CD4-positive, alpha-beta memory T cell (primary cell): ENCODE measurements at regions not wholly inside any gene's neighbourhood (a gene's known extent, or its start where the extent isn't known, plus 50 kb on each side); places are given as distances from the start of the nearest gene placed in this dataset.

Source experiments
- CTCF ChIA-PET: fragments of 350-600 bp; sonication (Branson Sonifier 250); formaldehyde crosslinking; loops from one replicate; lab custom pipeline; 2021; ENCODE audit warnings: inconsistent platforms; ENCODE audit not compliant: partially characterized antibody; lab: Charles Lee
- POLR2A ChIA-PET: fragments of 350-600 bp; sonication (Branson Sonifier 250); formaldehyde crosslinking; loops from one replicate; lab custom pipeline; 2021; ENCODE audit not compliant: partially characterized antibody; lab: Charles Lee
- DNase-seq, 5 donors: peaks; one replicate each; pipeline versions ENCODE4 v3.0.0 to v3.0.0-alpha.2; 2020 to 2022; ENCODE audit warnings: mixed read lengths in 1 of 5
- H3K27ac ChIP-seq: one replicate; pipeline ENCODE4 v1.7.0; 2013; ENCODE audit warnings: low read depth, low read length
- H3K27me3 ChIP-seq: 2 replicates; pipeline ENCODE4 v1.7.0; 2013; ENCODE audit warnings: mild to moderate bottlenecking, low read length, moderate library complexity; ENCODE audit not compliant: insufficient read depth
- H3K36me3 ChIP-seq: 2 replicates; pipeline ENCODE4 v1.7.0; 2013; ENCODE audit warnings: mild to moderate bottlenecking, low read length, moderate library complexity; ENCODE audit not compliant: insufficient read depth
- H3K4me1 ChIP-seq: 2 replicates; pipeline ENCODE4 v1.7.0; 2013; ENCODE audit warnings: mild to moderate bottlenecking, low read length, moderate library complexity; ENCODE audit not compliant: insufficient read depth
- H3K4me3 ChIP-seq, 2 donors: one replicate each; pipeline ENCODE4 v1.7.0; 2013; ENCODE audit warnings: low read length in 2 of 2, mild to moderate bottlenecking in 1 of 2
- H3K9me3 ChIP-seq, 2 donors: one replicate each; pipeline ENCODE4 v1.7.0; 2013; ENCODE audit warnings: low read length in 2 of 2, control low read depth in 1 of 2; ENCODE audit not compliant: control insufficient read depth in 1 of 2
- H3K27ac Mint-ChIP-seq, 7 donors: one replicate each; pipeline ENCODE4 v1.8.0; 2020 to 2021; ENCODE audit warnings: mixed read lengths in 7 of 7, mild to moderate bottlenecking in 6 of 7, inconsistent platforms in 3 of 7, moderate library complexity in 3 of 7
- H3K27me3 Mint-ChIP-seq, 2 donors: one replicate each; pipeline ENCODE4 v1.8.0; 2020 to 2021; ENCODE audit warnings: mixed read lengths in 2 of 2
- H3K36me3 Mint-ChIP-seq, 2 donors: one replicate each; pipeline ENCODE4 v1.8.0; 2020 to 2021; ENCODE audit warnings: mixed read lengths in 2 of 2, inconsistent platforms in 1 of 2, mild to moderate bottlenecking in 1 of 2
- H3K4me1 Mint-ChIP-seq, 4 donors: one replicate each; pipeline ENCODE4 v1.8.0; 2020 to 2021; ENCODE audit warnings: mixed read lengths in 4 of 4, mild to moderate bottlenecking in 1 of 4
- H3K4me3 Mint-ChIP-seq, 8 donors: one replicate each; pipeline ENCODE4 v1.8.0; 2020 to 2021; ENCODE audit warnings: mixed read lengths in 8 of 8, mild to moderate bottlenecking in 7 of 8, moderate library complexity in 6 of 8, inconsistent platforms in 3 of 8
- H3K9me3 Mint-ChIP-seq, 8 donors: one replicate each; pipeline ENCODE4 v1.8.0; 2020 to 2021; ENCODE audit warnings: mixed read lengths in 8 of 8, mild to moderate bottlenecking in 5 of 8, inconsistent platforms in 3 of 8, moderate library complexity in 1 of 8
- intact Hi-C: fragments of 100-400 bp; cut with micrococcal nuclease; formaldehyde crosslinking; loops from one replicate; pipeline ENCODE4 v1.15.1; 2023

DNA sequence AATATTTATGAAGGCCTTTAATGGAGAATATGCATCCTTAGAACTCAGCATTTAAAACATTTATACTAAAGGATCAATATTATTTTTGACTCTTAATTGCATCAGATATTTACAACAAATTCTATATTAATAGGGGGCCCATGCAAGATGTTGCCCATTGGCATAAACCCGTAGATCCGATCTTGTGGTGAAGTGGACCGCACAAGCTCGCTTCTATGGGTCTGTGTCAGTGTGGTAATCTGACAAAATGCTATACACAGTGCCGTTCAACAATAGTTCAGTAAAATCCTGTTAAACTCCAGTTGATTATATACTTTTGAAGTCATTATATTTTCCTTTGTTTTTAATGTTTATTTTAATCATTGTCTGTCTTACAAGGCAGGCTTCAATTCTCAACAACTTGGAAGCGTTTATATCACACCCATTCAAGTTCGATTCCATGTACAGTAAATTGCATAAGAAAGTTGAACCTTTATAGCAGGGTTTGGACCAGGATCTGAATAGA lies 809.2 kb downstream of the USP25 start:
- Histone ChIP-seq H3K9me3 (no peaks in the 10 kb centered on the region), H3K4me1 (no peaks in the 10 kb centered on the region), H3K36me3 (no peaks in the 10 kb centered on the region), H3K27ac (no peak overlapping the region), H3K4me3 (no peak overlapping the region), H3K27me3 (no peaks in the 10 kb centered on the region)
- Mint-ChIP-seq H3K4me1 (no peaks in the 10 kb centered on the region), H3K4me3 (no peak overlapping the region), H3K27ac (no peak overlapping the region), H3K9me3 (peaks cover 0 to 6% (median 3%) of the 10 kb centered on the region in 8 donors), H3K36me3 (no peaks in the 10 kb centered on the region), H3K27me3 (no peaks in the 10 kb centered on the region)
- DNase-seq, result no peak
- ChIA-PET CTCF (no interaction called here), POLR2A (no interaction called here)
- intact Hi-C loops, result no loop called here

DNA sequence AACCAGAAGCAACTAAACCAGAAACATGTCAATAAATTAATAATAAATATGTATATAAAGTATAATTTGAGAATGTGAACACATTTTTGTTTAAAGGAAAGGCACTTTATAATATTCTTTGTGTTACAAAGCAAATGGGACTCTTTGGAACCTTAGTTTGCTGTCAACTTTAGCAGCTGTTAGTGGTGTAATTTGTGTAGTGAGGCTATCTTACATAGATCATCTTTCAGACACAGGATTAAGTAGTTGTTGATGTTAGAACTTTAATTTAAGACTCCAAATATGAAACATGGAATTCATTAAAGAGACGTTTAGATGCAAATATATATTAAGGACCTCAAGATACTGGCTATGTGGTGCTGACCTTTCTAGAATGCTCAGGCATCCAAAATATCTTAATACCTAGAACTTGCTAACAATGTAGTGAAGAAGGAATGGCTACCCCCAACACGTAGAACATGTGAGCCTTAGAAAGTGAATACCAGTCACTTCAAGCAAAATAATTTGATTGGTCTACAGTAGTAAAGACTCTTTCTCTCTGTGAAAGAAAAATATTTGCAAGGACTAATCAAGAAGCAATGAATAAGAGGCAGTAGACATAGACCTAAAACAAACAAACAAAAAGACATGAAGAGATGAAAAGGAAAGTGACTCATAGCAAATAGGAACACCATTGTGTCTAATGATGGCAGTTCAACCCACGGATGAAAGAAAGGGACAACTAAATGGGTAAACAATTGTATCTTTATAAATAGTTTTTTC lies 811.4 kb downstream of the USP25 start:
- intact Hi-C loops, result no loop called here
- Histone ChIP-seq H3K36me3 (no peaks in the 10 kb centered on the region), H3K4me1 (no peaks in the 10 kb centered on the region), H3K4me3 (no peak overlapping the region), H3K9me3 (no peaks in the 10 kb centered on the region), H3K27ac (no peak overlapping the region), H3K27me3 (no peaks in the 10 kb centered on the region)
- Mint-ChIP-seq H3K4me1 (no peaks in the 10 kb centered on the region), H3K4me3 (no peak overlapping the region), H3K27ac (no peak overlapping the region), H3K36me3 (no peaks in the 10 kb centered on the region), H3K9me3 (peaks cover 0 to 6% (median 2%) of the 10 kb centered on the region in 8 donors), H3K27me3 (no peaks in the 10 kb centered on the region)
- POLR2A ChIA-PET, result no interaction called here
- DNase-seq, result no peak
- CTCF ChIA-PET, result no interaction called here

DNA sequence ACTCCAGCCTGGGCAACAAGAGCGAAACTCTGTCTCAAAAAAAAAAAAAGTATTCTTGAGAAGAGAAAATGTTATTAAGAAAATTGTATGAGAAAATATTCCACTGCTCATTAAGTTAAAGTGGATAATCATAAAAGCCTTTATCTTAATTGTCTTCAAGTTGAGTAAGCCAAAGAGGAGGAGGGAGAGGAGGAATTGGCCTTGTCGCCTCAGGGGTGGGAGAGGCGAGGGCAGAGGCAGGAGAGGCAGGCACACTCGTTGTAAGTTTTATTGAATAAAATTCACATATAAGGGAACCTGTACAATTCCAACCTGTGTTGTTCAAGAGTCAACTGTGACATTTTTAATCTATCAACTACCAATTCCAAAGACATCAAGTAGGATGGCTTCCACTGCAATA lies 820.3 kb downstream of the USP25 start:
- H3K27me3 Mint-ChIP-seq, result no peaks in the 10 kb centered on the region
- Histone ChIP-seq H3K27ac (no peak overlapping the region), H3K9me3 (no peaks in the 10 kb centered on the region), H3K27me3 (no peaks in the 10 kb centered on the region), H3K4me3 (no peak overlapping the region), H3K36me3 (no peaks in the 10 kb centered on the region), H3K4me1 (no peaks in the 10 kb centered on the region)
- no peak overlapping the region for H3K4me3 Mint-ChIP-seq
- H3K36me3 Mint-ChIP-seq, result no peaks in the 10 kb centered on the region
- no peaks in the 10 kb centered on the region for H3K4me1 Mint-ChIP-seq
- ChIA-PET CTCF (no interaction called here), POLR2A (no interaction called here)
- H3K9me3 Mint-ChIP-seq, result peaks cover 0 to 6% (median 2%) of the 10 kb centered on the region in 8 donors
- no peak overlapping the region for H3K27ac Mint-ChIP-seq
- intact Hi-C loops, result no loop called here
- DNase-seq, result no peak

DNA sequence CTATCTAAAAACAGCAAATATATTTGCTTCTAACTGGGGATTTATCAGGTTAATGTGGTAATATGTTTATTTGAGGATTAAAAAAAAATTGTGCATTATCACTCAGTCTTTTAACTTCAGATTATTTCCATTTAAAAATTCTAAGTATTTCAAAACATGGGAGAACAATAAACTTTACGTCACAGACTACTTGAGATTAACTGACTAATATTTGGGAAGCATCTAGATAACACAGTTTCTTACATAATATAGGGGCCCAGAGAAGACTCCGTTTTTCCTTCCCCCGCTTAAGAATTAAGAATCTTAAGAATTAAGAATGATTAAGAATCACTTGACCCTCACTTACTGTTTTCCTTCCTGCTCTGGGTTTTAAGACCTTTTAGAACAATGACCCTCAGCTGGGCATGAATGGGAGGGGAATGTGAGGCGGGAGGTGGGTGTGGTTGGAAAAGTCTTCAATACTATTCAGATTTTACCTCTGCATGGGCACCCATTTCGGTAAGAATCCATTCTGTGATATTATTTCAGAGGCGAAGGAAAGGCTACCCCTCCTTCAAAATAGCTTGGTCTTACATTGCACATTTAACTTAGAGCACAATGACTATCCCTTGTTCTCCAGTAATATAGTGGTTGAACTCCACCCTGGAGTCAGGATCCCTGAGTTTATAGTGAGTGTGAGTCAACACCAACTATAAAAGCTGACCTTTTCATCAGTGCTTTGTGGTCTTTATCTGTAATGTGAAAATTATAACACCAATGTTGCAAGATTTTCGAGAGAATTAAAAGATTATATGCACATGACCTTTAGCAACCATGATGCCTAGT lies 821.3 kb downstream of the USP25 start:
- H3K4me1 Mint-ChIP-seq, result no peaks in the 10 kb centered on the region
- intact Hi-C loops, result no loop called here
- Histone ChIP-seq H3K9me3 (no peaks in the 10 kb centered on the region), H3K4me3 (no peak overlapping the region), H3K4me1 (no peaks in the 10 kb centered on the region), H3K36me3 (no peaks in the 10 kb centered on the region), H3K27me3 (no peaks in the 10 kb centered on the region), H3K27ac (no peak overlapping the region)
- no peak overlapping the region for H3K27ac Mint-ChIP-seq
- DNase-seq, result no peak
- H3K9me3 Mint-ChIP-seq, result peaks cover 0 to 4% (median 2%) of the 10 kb centered on the region in 8 donors
- no peak overlapping the region for H3K4me3 Mint-ChIP-seq
- H3K27me3 Mint-ChIP-seq, result no peaks in the 10 kb centered on the region
- ChIA-PET CTCF (no interaction called here), POLR2A (no interaction called here)
- no peaks in the 10 kb centered on the region for H3K36me3 Mint-ChIP-seq

DNA sequence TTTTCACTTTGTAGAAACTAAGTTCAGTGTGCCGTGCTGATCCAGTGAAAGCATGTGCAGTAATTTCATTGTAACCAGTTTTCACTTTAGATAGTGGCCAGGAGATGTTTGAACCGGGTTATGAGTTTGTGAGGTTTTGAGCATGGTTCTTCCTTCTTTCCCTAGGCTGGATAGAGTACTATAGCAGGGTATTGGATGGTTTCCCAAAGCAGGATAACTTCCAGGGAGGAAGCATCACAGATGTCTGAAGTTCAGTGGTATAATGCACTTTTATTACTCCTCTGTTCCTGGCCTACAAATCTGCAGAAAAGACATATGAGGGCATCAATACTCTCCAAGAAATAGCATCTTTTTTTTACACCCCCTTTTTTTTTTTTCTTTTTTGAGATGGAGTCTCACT lies 823.1 kb downstream of the USP25 start:
- no peaks in the 10 kb centered on the region for H3K4me1 Mint-ChIP-seq
- H3K9me3 Mint-ChIP-seq, result peaks cover 0 to 9% (median 4%) of the 10 kb centered on the region in 8 donors
- H3K27me3 Mint-ChIP-seq, result no peaks in the 10 kb centered on the region
- intact Hi-C loops, result no loop called here
- no peak overlapping the region for H3K27ac ChIP-seq
- no peak for DNase-seq
- POLR2A ChIA-PET, result no interaction called here
- no peak overlapping the region for H3K4me3 ChIP-seq
- H3K27ac Mint-ChIP-seq, result no peak overlapping the region
- no peaks in the 10 kb centered on the region for H3K4me1 ChIP-seq
- H3K27me3 ChIP-seq, result no peaks in the 10 kb centered on the region
- H3K36me3 Mint-ChIP-seq, result no peaks in the 10 kb centered on the region
- H3K9me3 ChIP-seq, result no peaks in the 10 kb centered on the region
- H3K36me3 ChIP-seq, result no peaks in the 10 kb centered on the region
- no peak overlapping the region for H3K4me3 Mint-ChIP-seq
- CTCF ChIA-PET, result no interaction called here

DNA sequence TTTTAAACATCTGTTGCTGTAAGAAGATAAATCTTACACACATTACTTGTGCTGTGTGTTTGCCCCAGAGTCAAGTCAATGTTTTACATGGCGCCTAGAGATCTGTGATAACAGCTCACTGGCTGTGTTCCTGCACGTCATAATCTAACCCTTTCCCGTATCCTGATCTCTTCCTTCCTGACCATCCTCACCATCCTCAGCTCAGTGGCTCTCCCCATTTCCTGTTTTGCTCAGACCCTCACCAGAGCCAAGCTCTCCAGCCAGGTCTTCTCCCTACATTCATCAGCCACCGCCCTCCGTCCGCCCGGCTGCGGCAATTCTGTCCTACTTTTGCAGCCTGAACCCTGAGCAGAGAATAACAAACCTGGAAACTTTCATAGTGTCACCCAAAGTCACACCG lies 824.7 kb downstream of the USP25 start:
- H3K27me3 Mint-ChIP-seq, result no peaks in the 10 kb centered on the region
- H3K4me1 Mint-ChIP-seq, result no peaks in the 10 kb centered on the region
- H3K9me3 Mint-ChIP-seq, result peaks cover 0 to 9% (median 4%) of the 10 kb centered on the region in 8 donors
- H3K27me3 ChIP-seq, result no peaks in the 10 kb centered on the region
- H3K36me3 ChIP-seq, result no peaks in the 10 kb centered on the region
- H3K27ac ChIP-seq, result no peak overlapping the region
- H3K27ac Mint-ChIP-seq, result no peak overlapping the region
- no peak for DNase-seq
- intact Hi-C loops, result no loop called here
- no peak overlapping the region for H3K4me3 Mint-ChIP-seq
- no peaks in the 10 kb centered on the region for H3K4me1 ChIP-seq
- ChIA-PET POLR2A (no interaction called here), CTCF (no interaction called here)
- H3K36me3 Mint-ChIP-seq, result no peaks in the 10 kb centered on the region
- no peak overlapping the region for H3K4me3 ChIP-seq
- H3K9me3 ChIP-seq, result no peaks in the 10 kb centered on the region

DNA sequence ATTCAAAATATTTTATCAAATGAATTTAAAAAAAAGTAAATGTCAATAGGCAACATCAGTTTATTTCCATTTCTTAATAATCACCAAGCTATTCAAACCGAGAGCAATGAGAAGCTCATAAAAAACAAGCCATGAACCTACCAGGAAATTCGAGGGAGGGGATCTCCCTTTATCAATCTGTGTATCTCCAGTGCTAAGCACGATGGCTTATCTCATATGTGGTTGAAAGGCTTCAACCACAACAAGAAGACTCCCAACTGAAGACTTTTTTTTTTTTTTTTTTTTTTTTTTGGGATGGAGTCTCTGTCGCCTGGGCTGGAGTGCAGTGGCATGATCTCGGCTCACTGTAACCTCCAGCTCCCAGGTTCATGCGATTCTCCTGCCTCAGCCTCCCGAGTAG lies 833.3 kb downstream of the USP25 start:
- intact Hi-C loops, result no loop called here
- H3K36me3 ChIP-seq, result no peaks in the 10 kb centered on the region

More for the DNA sequence above, 833.3 kb downstream of the USP25 start:
- no peak for DNase-seq
- no peaks in the 10 kb centered on the region for H3K36me3 Mint-ChIP-seq
- Histone ChIP-seq H3K4me3 (no peak overlapping the region), H3K4me1 (no peaks in the 10 kb centered on the region), H3K27me3 (no peaks in the 10 kb centered on the region), H3K9me3 (no peaks in the 10 kb centered on the region), H3K27ac (no peak overlapping the region)
- H3K4me1 Mint-ChIP-seq, result no peaks in the 10 kb centered on the region
- peaks cover 0 to 3% (median 0%) of the 10 kb centered on the region in 8 donors for H3K9me3 Mint-ChIP-seq
- H3K27me3 Mint-ChIP-seq, result no peaks in the 10 kb centered on the region
- CTCF ChIA-PET, result no interaction called here
- H3K27ac Mint-ChIP-seq, result no peak overlapping the region
- H3K4me3 Mint-ChIP-seq, result no peak overlapping the region
- POLR2A ChIA-PET, result no interaction called here
